HG03342 (cell line): ENCODE measurements at regions not wholly inside any gene's neighbourhood (a gene's known extent, or its start where the extent isn't known, plus 50 kb on each side); places are given as distances from the start of the nearest gene placed in this dataset.

Experiments
- ATAC-seq: cut with Tn5 transposase; IDR thresholded peaks from one replicate; pipeline ENCODE4 v1.9.1; 2021; ENCODE audit warnings: mild to moderate bottlenecking, moderate library complexity; ENCODE audit not compliant: unreplicated experiment

- no peak for ATAC-seq
Measured at GRCh38 chr12:46472893-46473633, 100.5 kb upstream of the SLC38A2 start.

GRCh38 chr12:46472144-46472705 lies 99.7 kb upstream of the SLC38A2 start:
- no peak for ATAC-seq

DNA sequence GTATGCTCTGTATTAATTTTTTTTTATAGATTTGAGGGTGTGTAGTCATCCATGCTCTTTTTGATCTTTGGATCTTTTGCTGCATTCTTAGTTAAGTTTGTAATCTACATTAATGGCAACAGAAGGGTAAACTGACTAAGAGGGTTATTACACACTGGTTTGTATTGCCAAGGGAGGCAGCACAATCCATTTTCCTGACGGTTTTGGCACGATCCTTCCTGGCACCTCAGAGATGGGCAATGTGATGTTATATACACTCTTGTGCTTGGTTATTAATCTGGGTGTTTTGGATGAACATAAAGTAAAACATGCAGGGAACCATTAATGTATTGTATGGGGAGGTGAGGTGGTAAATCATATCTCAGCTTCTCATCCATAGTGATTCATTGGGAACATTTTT lies 98.8 kb upstream of the SLC38A2 start:
- no peak for ATAC-seq

- no peak for ATAC-seq
Measured at GRCh38 chr12:46470975-46471374, 98.4 kb upstream of the SLC38A2 start.

- ATAC-seq: no peak
Measured at GRCh38 chr12:46470036-46470627, 97.6 kb upstream of the SLC38A2 start.

DNA sequence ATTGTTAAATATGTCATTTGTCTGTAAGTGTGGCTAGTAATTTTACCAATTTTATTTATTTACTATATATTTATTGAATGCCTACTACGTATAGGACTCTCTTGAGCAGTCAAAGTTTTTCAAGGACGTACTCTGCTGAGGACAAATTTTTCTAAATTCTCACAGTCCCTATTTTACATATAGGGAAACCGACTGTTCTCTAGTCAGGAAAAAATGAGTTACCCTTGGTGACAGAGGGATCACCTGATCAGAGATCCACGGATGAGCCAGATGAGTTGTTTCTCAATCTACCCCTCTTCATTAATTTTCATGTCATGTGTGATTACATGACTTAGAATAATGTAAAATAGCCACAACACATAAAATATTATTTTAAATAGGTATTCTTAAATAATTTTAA lies 96.2 kb upstream of the SLC38A2 start:
- ATAC-seq: no peak

DNA sequence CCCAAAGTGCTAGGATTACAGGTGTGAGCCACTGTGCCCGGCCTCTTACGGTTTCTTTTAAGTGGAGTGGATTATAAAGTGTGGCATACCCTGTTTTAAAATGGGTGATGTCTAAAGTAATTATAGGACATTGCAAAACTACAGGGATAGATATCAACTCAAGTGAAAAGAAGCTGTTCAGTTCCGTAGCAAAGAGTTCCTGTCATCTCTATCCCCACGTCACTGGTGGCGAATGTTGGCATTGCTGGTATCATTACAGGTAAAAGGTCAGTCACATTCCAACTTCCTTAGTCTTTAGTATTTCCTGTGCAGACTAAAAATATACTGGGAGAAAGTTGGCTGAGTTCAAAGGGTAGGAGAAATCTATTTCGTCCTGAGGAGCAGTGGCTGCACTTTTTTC lies 95.6 kb upstream of the SLC38A2 start:
- no peak for ATAC-seq

DNA sequence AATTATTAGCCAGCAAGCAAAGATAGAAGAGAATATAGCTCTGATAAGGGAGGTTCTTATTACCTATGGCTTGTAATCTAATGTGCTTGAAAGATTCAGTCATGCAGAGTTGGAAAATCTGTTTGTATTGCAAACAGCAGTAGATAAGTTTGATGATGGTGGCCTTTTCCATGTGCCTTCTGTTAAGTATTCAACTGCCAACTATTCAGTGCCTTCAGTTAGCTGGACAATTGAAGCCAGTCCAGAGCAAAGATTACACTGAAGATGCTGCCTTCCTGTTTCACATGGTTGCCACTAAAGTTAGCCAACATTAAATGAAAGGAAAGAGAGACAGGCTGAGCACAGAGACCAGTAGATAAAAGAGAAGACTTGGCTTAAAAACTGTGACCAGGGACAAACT lies 92.7 kb upstream of the SLC38A2 start:
- no peak for ATAC-seq

- ATAC-seq: no peak
Measured at GRCh38 chr12:46464863-46465262, 92.3 kb upstream of the SLC38A2 start.

DNA sequence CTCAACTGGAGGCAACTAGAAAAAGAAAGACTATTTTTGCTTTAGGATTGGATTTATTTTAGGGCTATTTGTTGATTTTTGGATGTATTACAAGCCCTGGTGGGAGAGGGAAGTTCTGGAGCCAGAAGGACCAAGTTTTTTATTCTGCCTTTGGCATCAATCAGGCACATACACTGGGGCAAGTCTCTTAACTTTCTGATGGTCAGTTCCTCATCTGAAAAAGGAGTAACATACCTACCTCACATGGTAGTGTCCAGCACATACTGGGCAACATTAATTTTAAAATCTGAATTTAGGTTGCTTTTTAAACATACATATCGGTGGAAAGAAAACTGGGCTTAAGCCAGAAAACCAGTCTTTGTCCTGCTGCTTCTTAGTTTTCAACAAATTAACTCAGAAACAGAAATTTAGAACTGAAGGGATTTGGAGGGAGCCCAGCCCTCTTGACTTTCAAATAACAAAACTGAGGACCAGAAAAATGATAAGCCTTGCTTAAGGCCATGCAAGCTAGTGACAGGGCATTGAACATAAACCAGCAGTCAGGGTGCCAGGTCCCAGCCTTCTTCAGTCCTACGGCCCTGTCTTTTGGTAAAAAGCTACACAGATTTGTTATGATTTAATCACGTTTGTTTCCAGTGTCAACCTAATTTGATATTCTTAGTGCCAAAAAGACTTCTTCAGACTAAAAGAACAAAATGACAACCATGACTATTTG lies 90.2 kb upstream of the SLC38A2 start:
- ATAC-seq: no peak

DNA sequence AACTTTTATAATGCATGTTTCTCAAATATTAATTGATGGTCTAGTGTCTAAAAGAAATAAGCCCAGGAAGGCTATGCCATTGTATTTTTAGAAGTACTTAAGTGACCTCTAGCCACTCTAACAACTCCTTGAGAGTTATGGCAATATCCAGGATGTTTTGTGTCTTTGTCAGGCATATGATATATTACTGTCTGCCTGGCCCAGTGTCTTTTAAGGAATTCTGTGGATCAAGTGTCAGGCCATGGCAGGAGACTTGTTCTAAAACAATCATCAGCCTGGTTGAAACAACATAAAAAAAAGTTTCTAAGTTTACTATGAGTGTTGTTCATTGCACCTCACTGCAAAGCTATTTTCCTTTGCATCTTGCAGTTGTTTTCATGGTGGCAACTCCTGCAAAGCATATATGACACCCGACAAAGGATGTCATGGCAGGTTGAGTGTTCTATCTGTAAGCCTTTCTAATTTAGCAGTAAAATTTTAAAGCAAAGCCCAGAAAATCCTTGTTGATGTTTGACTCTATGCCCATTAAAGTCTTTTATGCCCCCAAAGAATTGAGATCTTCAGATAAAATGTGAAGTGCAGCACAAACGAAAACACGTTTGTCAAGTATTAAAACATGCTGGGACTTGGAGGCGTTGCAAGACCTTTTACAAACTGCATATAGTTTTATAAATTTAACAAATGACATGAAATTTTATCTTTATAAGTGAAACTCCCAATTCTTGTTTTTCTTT lies 89.5 kb upstream of the SLC38A2 start:
- no peak for ATAC-seq

DNA sequence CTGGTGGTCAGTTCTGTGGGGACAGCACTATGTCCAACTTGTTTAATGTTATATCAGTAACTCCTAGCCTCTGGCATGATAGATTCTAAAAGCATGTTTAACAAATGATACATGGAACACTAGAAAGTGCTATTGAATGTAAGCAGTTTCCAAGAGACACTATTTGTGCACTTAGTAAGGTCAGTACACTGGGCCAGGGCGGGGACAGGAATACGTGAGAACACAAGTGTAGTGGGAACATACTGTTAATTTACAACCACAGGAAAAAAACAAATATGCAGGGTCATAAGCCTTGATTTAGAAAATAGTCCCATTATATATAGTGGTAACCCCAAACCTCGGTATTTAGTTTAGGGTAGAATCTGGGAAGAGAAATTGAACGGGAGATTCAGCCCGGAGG lies 88.9 kb upstream of the SLC38A2 start:
- ATAC-seq: no peak

- ATAC-seq: no peak
Measured at GRCh38 chr12:46460682-46461210, 88.2 kb upstream of the SLC38A2 start.

GRCh38 chr12:46459861-46460545 lies 87.4 kb upstream of the SLC38A2 start:
- no peak for ATAC-seq

- ATAC-seq: no peak
Measured at GRCh38 chr12:46459111-46459510, 86.5 kb upstream of the SLC38A2 start.

DNA sequence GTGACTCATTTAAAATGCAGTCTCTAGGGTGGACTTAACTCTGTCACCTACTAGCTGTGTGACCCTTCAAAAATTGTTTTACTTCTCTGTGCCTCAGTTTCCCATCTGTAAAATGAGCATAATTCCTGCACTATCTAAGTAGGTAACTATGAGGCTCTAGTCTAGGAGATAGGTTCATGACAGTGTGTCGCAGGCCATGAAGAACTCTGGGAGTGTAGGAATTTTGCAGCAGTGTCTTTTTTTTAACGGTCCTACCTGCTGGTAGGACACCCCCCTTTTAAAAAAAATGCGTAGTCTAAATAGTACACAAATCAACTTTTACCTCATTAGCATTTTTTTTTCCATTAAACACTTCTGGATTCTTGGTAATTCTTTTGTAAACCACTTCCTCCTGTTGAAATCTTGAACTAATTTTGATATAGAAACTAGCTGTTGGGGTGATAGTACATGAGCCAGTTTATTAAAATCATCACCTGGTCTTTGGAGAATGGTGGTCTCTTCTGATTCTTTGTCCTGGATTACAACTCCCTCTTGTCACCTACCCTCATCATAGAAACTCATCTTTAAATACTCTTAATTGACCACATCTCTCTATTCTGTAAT lies 86.0 kb upstream of the SLC38A2 start:
- no peak for ATAC-seq

GRCh38 chr12:46457958-46458357 lies 85.4 kb upstream of the SLC38A2 start:
- no peak for ATAC-seq

GRCh38 chr12:46456356-46457334 lies 84.1 kb upstream of the SLC38A2 start:
- no peak for ATAC-seq
